IMR-90 (cell line): ENCODE measurements at regions not wholly inside any gene's neighbourhood (a gene's known extent, or its start where the extent isn't known, plus 50 kb on each side); places are given as distances from the start of the nearest gene placed in this dataset.

Experiments
- ATAC-seq: fragments of 200-7000 bp; cut with Tn5 transposase; 2 replicates; pipeline ENCODE4 v1.9.1; 2020; ENCODE audit warnings: low read depth, mild to moderate bottlenecking, moderate library complexity
- BruUV-seq: library from RNA; stranded (reverse); fragments of 400-500 nt; replicated peaks from 2 replicates; lab custom pipeline; 2021; lab: Mats Ljungman, UMichigan
- CTCF ChIA-PET: fragments of 300-600 bp; formaldehyde crosslinking; extraction: SDS; loops from one replicate; lab custom pipeline; 2021; ENCODE audit warnings: antibody characterized with exemption; lab: Yijun Ruan, JAX
- POLR2A ChIA-PET: fragments of 300-600 bp; sonication (Branson Sonifier 250); formaldehyde crosslinking; loops from one replicate; lab custom pipeline; 2022; ENCODE audit warnings: antibody characterized with exemption; ENCODE audit not compliant: unreplicated experiment; lab: Charles Lee
- DNase-seq: peaks from one replicate; pipeline ENCODE4 v3.0.0; 2013
- H2AFZ ChIP-seq: replicated peaks from 2 replicates; pipeline ENCODE3; 2013; ENCODE audit warnings: low read length, mild to moderate bottlenecking; ENCODE audit not compliant: poor library complexity
- H2AK5ac ChIP-seq: 2 replicates; pipeline ENCODE4 v1.6.1; 2013; ENCODE audit warnings: low read depth, low read length, inconsistent platforms
- H2AK9ac ChIP-seq: replicated peaks from 2 replicates; pipeline ENCODE3; 2013; ENCODE audit warnings: mild to moderate bottlenecking, low read depth, low read length, moderate library complexity; ENCODE audit not compliant: poor library complexity
- H2BK120ac ChIP-seq: 2 replicates; pipeline ENCODE4 v1.6.1; 2013; ENCODE audit warnings: low read depth, low read length, inconsistent platforms
- H2BK15ac ChIP-seq: 3 replicates; pipeline ENCODE4 v1.6.1; 2013; ENCODE audit warnings: low read depth, low read length, inconsistent platforms
- H2BK20ac ChIP-seq: 2 replicates; pipeline ENCODE4 v1.6.1; 2013; ENCODE audit warnings: low read depth, mild to moderate bottlenecking, inconsistent platforms, low read length, moderate library complexity
- H2BK5ac ChIP-seq: 2 replicates; pipeline ENCODE4 v1.6.1; 2013; ENCODE audit warnings: mild to moderate bottlenecking, low read depth, low read length, inconsistent platforms; ENCODE audit not compliant: poor library complexity, severe bottlenecking
- H3K14ac ChIP-seq: replicated peaks from 2 replicates; pipeline ENCODE4 v1.6.1; 2013; ENCODE audit warnings: low read depth, low read length, inconsistent platforms
- H3K18ac ChIP-seq: 2 replicates; pipeline ENCODE4 v1.6.1; 2013; ENCODE audit warnings: low read depth, low read length, control low read depth
- H3K23ac ChIP-seq: 2 replicates; pipeline ENCODE4 v1.6.1; 2013; ENCODE audit warnings: low read depth, low read length, inconsistent platforms
- H3K27ac ChIP-seq: 2 replicates; pipeline ENCODE4 v1.5.1; 2013; ENCODE audit warnings: mild to moderate bottlenecking, control low read depth, low read length; ENCODE audit not compliant: insufficient read depth
- H3K27me3 ChIP-seq: 2 replicates; pipeline ENCODE4 v1.6.1; 2013; ENCODE audit warnings: low read length; ENCODE audit not compliant: control insufficient read depth, insufficient read depth
- H3K36me3 ChIP-seq: 2 replicates; pipeline ENCODE4 v1.6.1; 2013; ENCODE audit warnings: low read length, mixed read lengths; ENCODE audit not compliant: control insufficient read depth, insufficient read depth
- H3K4ac ChIP-seq: 2 replicates; pipeline ENCODE4 v1.6.1; 2013; ENCODE audit warnings: low read depth, low read length, inconsistent platforms
- H3K4me1 ChIP-seq: 2 replicates; pipeline ENCODE4 v1.6.1; 2013; ENCODE audit warnings: low read length, mixed read lengths; ENCODE audit not compliant: control insufficient read depth, insufficient read depth
- H3K4me2 ChIP-seq: 2 replicates; pipeline ENCODE4 v1.6.1; 2013; ENCODE audit warnings: low read depth, mild to moderate bottlenecking, control low read depth, low read length, moderate library complexity
- H3K4me3 ChIP-seq: 2 replicates; pipeline ENCODE4 v1.5.1; 2013; ENCODE audit warnings: low read depth, mild to moderate bottlenecking, control low read depth, low read length, moderate library complexity; ENCODE audit not compliant: insufficient read depth
- H3K56ac ChIP-seq: 2 replicates; pipeline ENCODE4 v1.6.1; 2013; ENCODE audit warnings: low read length, inconsistent platforms; ENCODE audit not compliant: insufficient read depth; ENCODE audit errors: extremely low read depth
- H3K79me1 ChIP-seq, 2 experiments: 2 replicates each; pipeline ENCODE4 v1.6.1; 2013; ENCODE audit warnings: low read length in 2 of 2, inconsistent platforms in 1 of 2, low read depth in 1 of 2
- H3K9ac ChIP-seq: 2 replicates; pipeline ENCODE4 v1.6.1; 2013; ENCODE audit warnings: low read depth, low read length, control low read depth
- H3K9me1 ChIP-seq: 2 replicates; pipeline ENCODE4 v1.6.1; 2013; ENCODE audit warnings: low read length, inconsistent platforms; ENCODE audit not compliant: insufficient read depth
- H3K9me3 ChIP-seq: 2 replicates; pipeline ENCODE4 v1.6.1; 2013; ENCODE audit warnings: low read length; ENCODE audit not compliant: control insufficient read depth, insufficient read depth
- H4K20me1 ChIP-seq: 2 replicates; pipeline ENCODE4 v1.6.1; 2013; ENCODE audit warnings: low read length, inconsistent platforms; ENCODE audit not compliant: insufficient read depth
- H4K5ac ChIP-seq: 2 replicates; pipeline ENCODE4 v1.6.1; 2013; ENCODE audit warnings: mild to moderate bottlenecking, low read depth, low read length, control low read depth
- H4K8ac ChIP-seq, 2 experiments: 2 replicates each; pipeline ENCODE4 v1.6.1; 2013; ENCODE audit warnings: low read depth in 2 of 2, low read length in 2 of 2, control low read depth in 1 of 2, inconsistent platforms in 1 of 2
- H4K91ac ChIP-seq: 2 replicates; pipeline ENCODE4 v1.6.1; 2013; ENCODE audit warnings: low read depth, low read length, inconsistent platforms; ENCODE audit not compliant: insufficient read depth
- BHLHE40 ChIP-seq: fragments of 150-350 bp; IDR thresholded peaks from 2 replicates; pipeline ENCODE4 v1.6.1; 2016; ENCODE audit warnings: mild to moderate bottlenecking, low read depth, low read length
- CEBPB ChIP-seq: IDR thresholded peaks from 2 replicates; pipeline ENCODE4 v1.6.1; 2012; ENCODE audit warnings: low read depth, low read length, improper control_type of control experiment
- CHD1 ChIP-seq: IDR thresholded peaks from 2 replicates; pipeline ENCODE4 v1.6.1; 2012; ENCODE audit warnings: low read depth, low read length, improper control_type of control experiment
- CTCF ChIP-seq: conservative IDR thresholded peaks from 2 replicates; pipeline ENCODE4 v1.5.1; 2012; ENCODE audit warnings: mild to moderate bottlenecking, low read depth, low read length, improper control_type of control experiment
- FOS ChIP-seq: fragments of 150-350 bp; IDR thresholded peaks from 2 replicates; pipeline ENCODE4 v1.6.1; 2016; ENCODE audit warnings: low read depth, low read length
- MAFK ChIP-seq: IDR thresholded peaks from 2 replicates; pipeline ENCODE4 v1.6.1; 2012; ENCODE audit warnings: low read depth, low read length, improper control_type of control experiment
- MAZ ChIP-seq: IDR thresholded peaks from 2 replicates; pipeline ENCODE4 v1.6.1; 2012; ENCODE audit warnings: low read depth, mild to moderate bottlenecking, low read length, improper control_type of control experiment, moderate library complexity, borderline replicate concordance
- MXI1 ChIP-seq: IDR thresholded peaks from 2 replicates; pipeline ENCODE4 v1.6.1; 2012; ENCODE audit warnings: low read depth, mild to moderate bottlenecking, low read length, moderate library complexity, borderline replicate concordance
- NFE2L2 ChIP-seq: fragments of 150-350 bp; IDR thresholded peaks from 2 replicates; pipeline ENCODE4 v1.6.1; 2016; ENCODE audit warnings: low read depth, mild to moderate bottlenecking, low read length
- POLR2A ChIP-seq: IDR thresholded peaks from 2 replicates; pipeline ENCODE4 v1.6.1; 2012; ENCODE audit warnings: mild to moderate bottlenecking, low read depth, low read length
- RAD21 ChIP-seq: IDR thresholded peaks from 2 replicates; pipeline ENCODE4 v1.6.1; 2012; ENCODE audit warnings: low read length, improper control_type of control experiment
- RCOR1 ChIP-seq: IDR thresholded peaks from 2 replicates; pipeline ENCODE4 v1.6.1; 2012; ENCODE audit warnings: mild to moderate bottlenecking, low read length, improper control_type of control experiment; ENCODE audit not compliant: insufficient replicate concordance
- RFX5 ChIP-seq: IDR thresholded peaks from 2 replicates; pipeline ENCODE4 v1.8.0; 2012; ENCODE audit warnings: low read depth, mild to moderate bottlenecking, low read length, moderate library complexity
- SMC3 ChIP-seq: fragments of 150-350 bp; IDR thresholded peaks from 2 replicates; pipeline ENCODE4 v1.6.1; 2016; ENCODE audit warnings: low read depth, mild to moderate bottlenecking, antibody characterized with exemption, low read length, moderate library complexity
- WGBS, 2 experiments: methylation state at CpG; one replicate each; pipeline versions ENCODE4 v1.1.5 to v1.1.7; 2013; ENCODE audit warnings: missing lambda C conversion rate in 2 of 2; ENCODE audit not compliant: insufficient read length in 1 of 2; ENCODE audit errors: extremely low coverage in 2 of 2; 5-methylcytosine and 5-hydroxymethylcytosine counted together
- dilution Hi-C: fragments of 300-500 bp; cut with HindIII; formaldehyde crosslinking; loops from one replicate; pipeline ENCODE4 v1.14.3; 2018; ENCODE audit warnings: low sequenced_read_pairs; ENCODE audit not compliant: unreplicated experiment
- in situ Hi-C: fragments of 300-500 bp; cut with MboI; formaldehyde crosslinking; loops from 3 replicates; pipeline ENCODE4 v1.14.3; 2019; ENCODE audit warnings: low sequenced_read_pairs, inconsistent platforms, mixed read lengths
- intact Hi-C: fragments of 100-400 bp; cut with micrococcal nuclease; formaldehyde crosslinking; loops from 2 replicates; pipeline ENCODE4 v1.10.0; 2022
- TF ChIP-seq, protein P1 (sequence below): fragments of 150-350 bp; IDR thresholded peaks from 2 replicates; pipeline ENCODE4 v1.6.1; 2016; ENCODE audit warnings: low read depth, mild to moderate bottlenecking, low read length, moderate library complexity, borderline replicate concordance
- TF ChIP-seq, protein P2 (sequence below): fragments of 150-350 bp; IDR thresholded peaks from 2 replicates; pipeline ENCODE4 v1.6.1; 2017; ENCODE audit warnings: mild to moderate bottlenecking, antibody characterized with exemption, low read length, low read depth

- no peak overlapping the region for H3K56ac ChIP-seq
- ATAC-seq, result no peak
- no peaks in the 10 kb centered on the region for H3K4me1 ChIP-seq
- H3K9me3 ChIP-seq, result no peaks in the 10 kb centered on the region
- no peak overlapping the region for H2AFZ ChIP-seq
- TF ChIP-seq, protein P1, sequence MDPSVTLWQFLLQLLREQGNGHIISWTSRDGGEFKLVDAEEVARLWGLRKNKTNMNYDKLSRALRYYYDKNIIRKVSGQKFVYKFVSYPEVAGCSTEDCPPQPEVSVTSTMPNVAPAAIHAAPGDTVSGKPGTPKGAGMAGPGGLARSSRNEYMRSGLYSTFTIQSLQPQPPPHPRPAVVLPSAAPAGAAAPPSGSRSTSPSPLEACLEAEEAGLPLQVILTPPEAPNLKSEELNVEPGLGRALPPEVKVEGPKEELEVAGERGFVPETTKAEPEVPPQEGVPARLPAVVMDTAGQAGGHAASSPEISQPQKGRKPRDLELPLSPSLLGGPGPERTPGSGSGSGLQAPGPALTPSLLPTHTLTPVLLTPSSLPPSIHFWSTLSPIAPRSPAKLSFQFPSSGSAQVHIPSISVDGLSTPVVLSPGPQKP, result no peak
- TF ChIP-seq POLR2A (no peak), RCOR1 (no peak), BHLHE40 (no peak), CEBPB (no peak), RAD21 (no peak), FOS (no peak), NFE2L2 (no peak), RFX5 (no peak), MAFK (no peak), MAZ (no peak), CTCF (no peak), SMC3 (no peak), MXI1 (no peak), CHD1 (no peak)
- TF ChIP-seq, protein P2, sequence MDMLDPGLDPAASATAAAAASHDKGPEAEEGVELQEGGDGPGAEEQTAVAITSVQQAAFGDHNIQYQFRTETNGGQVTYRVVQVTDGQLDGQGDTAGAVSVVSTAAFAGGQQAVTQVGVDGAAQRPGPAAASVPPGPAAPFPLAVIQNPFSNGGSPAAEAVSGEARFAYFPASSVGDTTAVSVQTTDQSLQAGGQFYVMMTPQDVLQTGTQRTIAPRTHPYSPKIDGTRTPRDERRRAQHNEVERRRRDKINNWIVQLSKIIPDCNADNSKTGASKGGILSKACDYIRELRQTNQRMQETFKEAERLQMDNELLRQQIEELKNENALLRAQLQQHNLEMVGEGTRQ, result no peak
- H2BK120ac ChIP-seq, result no peak overlapping the region
- no peak overlapping the region for H2AK5ac ChIP-seq
- H4K8ac ChIP-seq, result no peak overlapping the region
- H2AK9ac ChIP-seq, result no peak overlapping the region
- H3K9me1 ChIP-seq, result no peaks in the 10 kb centered on the region
- no peak overlapping the region for H2BK20ac ChIP-seq
- no peak overlapping the region for H3K4ac ChIP-seq
- no peak overlapping the region for H4K91ac ChIP-seq
- H3K27ac ChIP-seq, result no peak overlapping the region
- no peak overlapping the region for H3K18ac ChIP-seq
- H3K23ac ChIP-seq, result no peak overlapping the region
- no peak overlapping the region for H3K14ac ChIP-seq
- WGBS, 2 experiments, result no CpG with 5 or more reads among the region's 7 CpGs
- ChIA-PET CTCF (interaction anchor here (1.5 kb wide), 1 partner anchor 9 kb away, joined by 3 read pairs; no protein-coding TSS in a partner anchor), POLR2A (no interaction called here)
- intact Hi-C loops (no loop called here), dilution Hi-C loops (no loop called here), in situ Hi-C loops (no loop called here)
- BruUV-seq, result no TSS peak
- no peak for DNase-seq
- no peaks in the 10 kb centered on the region for H3K27me3 ChIP-seq
- no peaks in the 10 kb centered on the region for H3K79me1 ChIP-seq
- H4K5ac ChIP-seq, result no peak overlapping the region
- H3K4me2 ChIP-seq, result no peak overlapping the region
- no peak overlapping the region for H3K9ac ChIP-seq
- no peak overlapping the region for H3K4me3 ChIP-seq
- H4K20me1 ChIP-seq, result no peaks in the 10 kb centered on the region
- no peaks in the 10 kb centered on the region for H3K36me3 ChIP-seq
- no peak overlapping the region for H2BK5ac ChIP-seq
- H2BK15ac ChIP-seq, result no peak overlapping the region
Observed at GRCh38 chr15:95912280-95912625, 418.2 kb upstream of the NR2F2 start.
